H1 (cell line): ENCODE measurements at regions not wholly inside any gene's neighbourhood (a gene's known extent, or its start where the extent isn't known, plus 50 kb on each side); places are given as distances from the start of the nearest gene placed in this dataset.

ENCODE experiments used
- CTCF ChIA-PET: fragments of 300-600 bp; sonication (Branson Sonifier 250); formaldehyde crosslinking; loops from one replicate; lab custom pipeline; 2021; ENCODE audit not compliant: partially characterized antibody; lab: Charles Lee
- POLR2A ChIA-PET: fragments of 300-600 bp; sonication (Branson Sonifier 250); formaldehyde crosslinking; loops from one replicate; lab custom pipeline; 2021; ENCODE audit warnings: inconsistent platforms; ENCODE audit not compliant: partially characterized antibody; lab: Charles Lee
- DNase-seq, 2 experiments: peaks; one replicate each; pipeline versions ENCODE4 v3.0.0 to v3.0.0-alpha.2; 2010 to 2022; ENCODE audit warnings: low spot score in 2 of 2, low read depth in 1 of 2, mixed read lengths in 1 of 2
- FAIRE-seq: peaks from 2 replicates; lab custom pipeline; 2011; peaks lifted over from hg19 to GRCh38; lab: Jason Lieb, UNC
- H2AFZ ChIP-seq: 2 replicates; pipeline ENCODE4 v1.8.1; 2012; ENCODE audit warnings: low read length, inconsistent platforms
- H2AK5ac ChIP-seq: 2 replicates; pipeline ENCODE4 v1.6.1; 2013; ENCODE audit warnings: low read depth, low read length
- H2BK120ac ChIP-seq: replicated peaks from 2 replicates; pipeline ENCODE3; 2013; ENCODE audit warnings: low read depth, low read length, inconsistent platforms
- H2BK12ac ChIP-seq: 2 replicates; pipeline ENCODE4 v1.6.1; 2013; ENCODE audit warnings: low read depth, low read length
- H2BK15ac ChIP-seq: 2 replicates; pipeline ENCODE4 v1.6.1; 2013; ENCODE audit warnings: low read length
- H2BK20ac ChIP-seq: 2 replicates; pipeline ENCODE4 v1.6.1; 2013; ENCODE audit warnings: low read length
- H2BK5ac ChIP-seq: 2 replicates; pipeline ENCODE4 v1.6.1; 2013; ENCODE audit warnings: low read depth, low read length
- H3K14ac ChIP-seq: 2 replicates; pipeline ENCODE4 v1.6.1; 2013; ENCODE audit warnings: inconsistent platforms; ENCODE audit not compliant: insufficient read length
- H3K18ac ChIP-seq: 2 replicates; pipeline ENCODE4 v1.6.1; 2013; ENCODE audit warnings: low read length; ENCODE audit errors: extremely low read depth
- H3K23ac ChIP-seq: 2 replicates; pipeline ENCODE4 v1.6.1; 2013; ENCODE audit warnings: inconsistent platforms; ENCODE audit not compliant: insufficient read length
- H3K23me2 ChIP-seq: 2 replicates; pipeline ENCODE4 v1.6.1; 2013; ENCODE audit warnings: low read depth, low read length
- H3K27ac ChIP-seq: 2 replicates; pipeline ENCODE4 v1.6.1; 2011; ENCODE audit warnings: low read depth, low read length, inconsistent platforms
- H3K27me3 ChIP-seq, 4 experiments: replicated peaks in 1 of 4; 1 replicate in 1 of 4; 2 replicates in 3 of 4; pipeline versions ENCODE4 v1.6.1 to v1.8.1; 2011 to 2013; ENCODE audit warnings: low read length in 3 of 4, mild to moderate bottlenecking in 3 of 4, inconsistent platforms in 2 of 4, mixed read lengths in 2 of 4, moderate library complexity in 1 of 4; ENCODE audit not compliant: control insufficient read depth in 3 of 4, insufficient read depth in 3 of 4; ENCODE audit errors: extremely low read depth in 1 of 4
- H3K36me3 ChIP-seq, 4 experiments: 2 replicates each; pipeline versions ENCODE4 v1.6.1 to v1.8.1; 2011 to 2013; ENCODE audit warnings: mild to moderate bottlenecking in 4 of 4, low read length in 3 of 4, moderate library complexity in 2 of 4, control low read depth in 1 of 4, inconsistent platforms in 1 of 4; ENCODE audit not compliant: insufficient read depth in 4 of 4, control insufficient read depth in 2 of 4
- H3K4ac ChIP-seq: replicated peaks from 2 replicates; pipeline ENCODE3; 2013; ENCODE audit warnings: low read length, low read depth, mixed read lengths, inconsistent platforms; ENCODE audit not compliant: insufficient read length
- H3K4me1 ChIP-seq, 4 experiments: replicated peaks in 1 of 4; 1 replicate in 1 of 4; 2 replicates in 3 of 4; pipeline versions ENCODE4 v1.6.1 to v1.8.1; 2011 to 2013; ENCODE audit warnings: low read length in 3 of 4, inconsistent platforms in 2 of 4, mixed read lengths in 1 of 4; ENCODE audit not compliant: insufficient read depth in 4 of 4, control insufficient read depth in 3 of 4
- H3K4me2 ChIP-seq, 2 experiments: 2 replicates each; pipeline versions ENCODE4 v1.6.1 to v1.8.1; 2011 to 2013; ENCODE audit warnings: low read depth in 2 of 2, low read length in 2 of 2, control low read depth in 1 of 2, inconsistent platforms in 1 of 2, mild to moderate bottlenecking in 1 of 2; ENCODE audit not compliant: insufficient read depth in 1 of 2
- H3K4me3 ChIP-seq, 4 experiments: fragments of 200-600, 300-600 bp in 1 of 4; sonication (generic), shearing (Covaris generic), sonication (Bioruptor Twin) in 1 of 4; 2 replicates each; pipeline versions ENCODE4 v1.5.1 to v1.8.1; 2011 to 2016; ENCODE audit warnings: low read length in 4 of 4, low read depth in 3 of 4, control low read depth in 2 of 4, inconsistent platforms in 2 of 4, mild to moderate bottlenecking in 2 of 4, mixed read lengths in 1 of 4, moderate library complexity in 1 of 4; ENCODE audit not compliant: insufficient read depth in 2 of 4; ENCODE audit errors: extremely low read depth in 1 of 4
- H3K56ac ChIP-seq: replicated peaks from 2 replicates; pipeline ENCODE3; 2013; ENCODE audit warnings: low read depth, mild to moderate bottlenecking, mixed read lengths, low read length, inconsistent platforms; ENCODE audit not compliant: insufficient read length
- H3K79me1 ChIP-seq: 2 replicates; pipeline ENCODE4 v1.6.1; 2013; ENCODE audit warnings: low read depth, low read length, control low read depth
- H3K79me2 ChIP-seq, 2 experiments: 2 replicates each; pipeline versions ENCODE4 v1.6.1 to v1.8.1; 2012 to 2013; ENCODE audit warnings: low read length in 2 of 2, mild to moderate bottlenecking in 2 of 2, inconsistent platforms in 1 of 2; ENCODE audit not compliant: insufficient read depth in 2 of 2, control insufficient read depth in 1 of 2
- H3K9ac ChIP-seq, 4 experiments: replicated peaks in 1 of 4; 1 replicate in 1 of 4; 2 replicates in 3 of 4; pipeline versions ENCODE4 v1.6.1 to v1.8.1; 2011 to 2013; ENCODE audit warnings: low read depth in 3 of 4, low read length in 3 of 4, control low read depth in 2 of 4, mild to moderate bottlenecking in 2 of 4, moderate library complexity in 2 of 4, inconsistent platforms in 1 of 4; ENCODE audit errors: extremely low read depth in 1 of 4
- H3K9me3 ChIP-seq, 2 experiments: 2 replicates each; pipeline versions ENCODE4 v1.6.1 to v1.8.1; 2012 to 2013; ENCODE audit warnings: mild to moderate bottlenecking in 2 of 2, moderate library complexity in 2 of 2, control low read depth in 1 of 2, inconsistent platforms in 1 of 2, low read depth in 1 of 2, low read length in 1 of 2, mixed read lengths in 1 of 2; ENCODE audit not compliant: insufficient read depth in 2 of 2
- H4K20me1 ChIP-seq, 2 experiments: replicated peaks in 1 of 2; 2 replicates each; pipeline versions ENCODE3 to v1.8.1; 2011 to 2013; ENCODE audit warnings: inconsistent platforms in 2 of 2, low read length in 2 of 2, mild to moderate bottlenecking in 1 of 2; ENCODE audit not compliant: insufficient read depth in 2 of 2, control insufficient read depth in 1 of 2
- H4K5ac ChIP-seq: 2 replicates; pipeline ENCODE4 v1.6.1; 2013; ENCODE audit warnings: low read length, low read depth, mixed read lengths, inconsistent platforms; ENCODE audit not compliant: insufficient read length
- H4K8ac ChIP-seq: 2 replicates; pipeline ENCODE4 v1.8.0; 2013; ENCODE audit warnings: mild to moderate bottlenecking, moderate library complexity, low read length, inconsistent platforms; ENCODE audit not compliant: insufficient read depth; ENCODE audit errors: extremely low read depth
- H4K91ac ChIP-seq: replicated peaks from 2 replicates; pipeline ENCODE3; 2013; ENCODE audit warnings: low read length, mixed read lengths, inconsistent platforms; ENCODE audit not compliant: insufficient read length
- BACH1 ChIP-seq: IDR thresholded peaks from 2 replicates; pipeline ENCODE4 v1.6.1; 2012; ENCODE audit warnings: low read length, improper control_type of control experiment
- BCL11A ChIP-seq, 2 experiments: IDR thresholded peaks; one replicate each; pipeline ENCODE4 v1.6.1; 2011; ENCODE audit warnings: low read depth in 2 of 2, low read length in 2 of 2, mild to moderate bottlenecking in 2 of 2
- BRCA1 ChIP-seq: IDR thresholded peaks from 2 replicates; pipeline ENCODE4 v1.6.1; 2012; ENCODE audit warnings: low read depth, low read length, improper control_type of control experiment
- CHD1 ChIP-seq: IDR thresholded peaks from 2 replicates; pipeline ENCODE4 v1.6.1; 2012; ENCODE audit warnings: low read depth, low read length, improper control_type of control experiment
- KDM1A ChIP-seq: fragments of 200-600, 300-600 bp; sonication (generic); IDR thresholded peaks from 2 replicates; pipeline ENCODE4 v1.7.1; 2016; ENCODE audit warnings: mild to moderate bottlenecking, low read length, borderline replicate concordance
- NANOG ChIP-seq: IDR thresholded peaks from 2 replicates; pipeline ENCODE4 v1.6.1; 2011; ENCODE audit warnings: low read length, low read depth, mild to moderate bottlenecking, inconsistent platforms; ENCODE audit not compliant: insufficient read depth, poor library complexity, severe bottlenecking
- RAD21 ChIP-seq, 2 experiments: IDR thresholded peaks in 1 of 2; conservative IDR thresholded peaks in 1 of 2; 2 replicates each; pipeline ENCODE4 v1.6.1; 2011; ENCODE audit warnings: low read depth in 2 of 2, low read length in 2 of 2, improper control_type of control experiment in 1 of 2, inconsistent platforms in 1 of 2, mild to moderate bottlenecking in 1 of 2, moderate library complexity in 1 of 2
- RFX5 ChIP-seq: IDR thresholded peaks from 2 replicates; pipeline ENCODE4 v1.6.1; 2011; ENCODE audit warnings: low read depth, low read length, improper control_type of control experiment, borderline replicate concordance
- RNF2 ChIP-seq: fragments of 200-900, 300-1000 bp; sonication (generic); IDR thresholded peaks from 2 replicates; pipeline ENCODE4 v1.7.1; 2016; ENCODE audit warnings: borderline replicate concordance, low read depth, mild to moderate bottlenecking, antibody characterized with exemption, low read length; ENCODE audit not compliant: poor library complexity, severe bottlenecking; ENCODE audit errors: missing control alignments
- SP4 ChIP-seq: IDR thresholded peaks from 2 replicates; pipeline ENCODE4 v1.6.1; 2012; ENCODE audit warnings: low read length, inconsistent platforms
- TBP ChIP-seq: IDR thresholded peaks from 2 replicates; pipeline ENCODE4 v1.6.1; 2011; ENCODE audit warnings: low read depth, low read length, improper control_type of control experiment
- WGBS, 2 experiments: shearing (Covaris generic) in 1 of 2; methylation state at CpG; one replicate each; pipeline versions ENCODE4 v1.1.6 to v1.1.7; 2013 to 2015; ENCODE audit warnings: low lambda C conversion rate in 2 of 2, mixed read lengths in 2 of 2, inconsistent platforms in 1 of 2, low coverage in 1 of 2, missing lambda C conversion rate in 1 of 2; ENCODE audit not compliant: insufficient replicate concordance in 2 of 2, insufficient coverage in 1 of 2, insufficient read length in 1 of 2; ENCODE audit errors: extremely low coverage in 1 of 2, missing lambda C conversion rate in 1 of 2; 5-methylcytosine and 5-hydroxymethylcytosine counted together

GRCh38 chr2:198232281-198232680 is 427.9 kb downstream of the PLCL1 start:
- H2BK5ac ChIP-seq: no peak overlapping the region
- no peak overlapping the region for H3K4ac ChIP-seq
- POLR2A ChIA-PET: no interaction called here
- no peaks in the 10 kb centered on the region for H3K79me1 ChIP-seq
- no peak overlapping the region for H3K18ac ChIP-seq
- H3K23ac ChIP-seq: no peak overlapping the region
- no peak overlapping the region for H3K27ac ChIP-seq
- CTCF ChIA-PET: interaction anchor here (0.9 to 1.2 kb wide), 3 partner anchors 65 to 407 kb away, joined by 3 to 4 read pairs (median 4); no protein-coding TSS in a partner anchor
- TF ChIP-seq RAD21 (IDR thresholded peaks at IDR 0.05 in 1 of 2, conservative IDR thresholded peaks at IDR 0.05 in 1 of 2; ENCODE audit: low read depth in 2 of 2, low read length in 2 of 2) (no peak), CHD1 (no peak), TBP (no peak), BACH1 (no peak), NANOG (no peak), BRCA1 (no peak), RNF2 (no peak), KDM1A (no peak), RFX5 (no peak), BCL11A (IDR thresholded peaks at IDR 0.05; ENCODE audit: low read depth in 2 of 2, low read length in 2 of 2) (no peak), SP4 (no peak)
- H2BK12ac ChIP-seq: no peak overlapping the region
- WGBS, 2 experiments: 78% methylated on average over 4 of the region's 4 CpGs; no CpG with 5 or more reads in 1 of the 2 experiments
- H2BK120ac ChIP-seq: no peak overlapping the region
- no peak overlapping the region for H4K8ac ChIP-seq
- no peak overlapping the region for H2BK15ac ChIP-seq
- H3K23me2 ChIP-seq: no peaks in the 10 kb centered on the region
- H3K4me2 ChIP-seq: no peak overlapping the region
- DNase-seq (no peak), FAIRE-seq (no peak)
- H3K14ac ChIP-seq: no peak overlapping the region
- no peaks in the 10 kb centered on the region for H3K79me2 ChIP-seq
- H3K56ac ChIP-seq: no peak overlapping the region
- no peaks in the 10 kb centered on the region for H4K20me1 ChIP-seq
- H3K4me3 ChIP-seq: no peak overlapping the region
- no peak overlapping the region for H3K9ac ChIP-seq
- H2AFZ ChIP-seq: no peak overlapping the region
- H2AK5ac ChIP-seq: no peak overlapping the region
- H3K9me3 ChIP-seq: no peaks in the 10 kb centered on the region
- no peaks in the 10 kb centered on the region for H3K4me1 ChIP-seq
- no peaks in the 10 kb centered on the region for H3K27me3 ChIP-seq
- no peak overlapping the region for H4K5ac ChIP-seq
- no peaks in the 10 kb centered on the region for H3K36me3 ChIP-seq
- no peak overlapping the region for H4K91ac ChIP-seq
- no peak overlapping the region for H2BK20ac ChIP-seq
